ENCODE measurements at regions not wholly inside any gene's neighbourhood (a gene's known extent, or its start where the extent isn't known, plus 50 kb on each side); places are given as distances from the start of the nearest gene placed in this dataset.

- DNase-seq (ENCODE audit: extremely low read depth, low read depth, low spot score): no peak
Observed at GRCh38 chr3:22296601-22297000, 545.6 kb upstream of the ZNF385D start.

GRCh38 chr3:22297436-22297835 is 546.4 kb upstream of the ZNF385D start:
- DNase-seq (ENCODE audit: extremely low read depth, low read depth, low spot score): no peak

- no peak for DNase-seq (ENCODE audit: extremely low read depth, low read depth, low spot score)
Observed at GRCh38 chr3:22306454-22306853, 555.4 kb upstream of the ZNF385D start.

GRCh38 chr3:22308871-22309270 is 557.9 kb upstream of the ZNF385D start:
- no peak for DNase-seq (ENCODE audit: extremely low read depth, low read depth, low spot score)

GRCh38 chr3:22315925-22316324 is 564.9 kb upstream of the ZNF385D start:
- DNase-seq (ENCODE audit: extremely low read depth, low read depth, low spot score): no peak

- no peak for DNase-seq (ENCODE audit: extremely low read depth, low read depth, low spot score)
Observed at GRCh38 chr3:22318325-22318724, 567.3 kb upstream of the ZNF385D start.

GRCh38 chr3:22319446-22319845 is 568.4 kb upstream of the ZNF385D start:
- no peak for DNase-seq (ENCODE audit: extremely low read depth, low read depth, low spot score)

- DNase-seq (ENCODE audit: extremely low read depth, low read depth, low spot score): no peak
Observed at GRCh38 chr3:22322861-22323260, 571.9 kb upstream of the ZNF385D start.

GRCh38 chr3:22326305-22326704 is 575.3 kb upstream of the ZNF385D start:
- DNase-seq (ENCODE audit: extremely low read depth, low read depth, low spot score): no peak

- no peak for DNase-seq (ENCODE audit: extremely low read depth, low read depth, low spot score)
Observed at GRCh38 chr3:22334996-22335395, 584.0 kb upstream of the ZNF385D start.

GRCh38 chr3:22349215-22349851 is 598.3 kb upstream of the ZNF385D start:
- no peak for DNase-seq (ENCODE audit: extremely low read depth, low read depth, low spot score)

- DNase-seq (ENCODE audit: extremely low read depth, low read depth, low spot score): no peak
Observed at GRCh38 chr3:22351806-22352205, 600.8 kb upstream of the ZNF385D start.

- DNase-seq (ENCODE audit: extremely low read depth, low read depth, low spot score): no peak
Observed at GRCh38 chr3:22353126-22353525, 602.1 kb upstream of the ZNF385D start.

GRCh38 chr3:22358334-22358733 is 607.3 kb upstream of the ZNF385D start:
- DNase-seq (ENCODE audit: extremely low read depth, low read depth, low spot score): no peak

- DNase-seq (ENCODE audit: extremely low read depth, low read depth, low spot score): no peak
Observed at GRCh38 chr3:22360164-22360563, 609.2 kb upstream of the ZNF385D start.

- DNase-seq (ENCODE audit: extremely low read depth, low read depth, low spot score): no peak
Observed at GRCh38 chr3:22360970-22361369, 610.0 kb upstream of the ZNF385D start.

GRCh38 chr3:22361521-22361920 is 610.5 kb upstream of the ZNF385D start:
- DNase-seq (ENCODE audit: extremely low read depth, low read depth, low spot score): no peak

GRCh38 chr3:22364851-22365250 is 613.8 kb upstream of the ZNF385D start:
- DNase-seq (ENCODE audit: extremely low read depth, low read depth, low spot score): no peak

- DNase-seq (ENCODE audit: extremely low read depth, low read depth, low spot score): no peak
Observed at GRCh38 chr3:22366781-22367180, 615.8 kb upstream of the ZNF385D start.

GRCh38 chr3:22371036-22371435 is 620.0 kb upstream of the ZNF385D start:
- no peak for DNase-seq (ENCODE audit: extremely low read depth, low read depth, low spot score)

- no peak for DNase-seq (ENCODE audit: extremely low read depth, low read depth, low spot score)
Observed at GRCh38 chr3:22371607-22372291, 620.7 kb upstream of the ZNF385D start.

- DNase-seq (ENCODE audit: extremely low read depth, low read depth, low spot score): no peak
Observed at GRCh38 chr3:22372292-22373062, 621.5 kb upstream of the ZNF385D start.

All from glomerular endothelial cell (primary cell).